NB4 (cell line): ENCODE measurements at regions not wholly inside any gene's neighbourhood (a gene's known extent, or its start where the extent isn't known, plus 50 kb on each side); places are given as distances from the start of the nearest gene placed in this dataset.

ENCODE experiments used
- CTCF ChIP-seq: IDR thresholded peaks from one replicate; pipeline ENCODE4 v1.5.1; 2012; ENCODE audit warnings: low read depth, low read length
- MAX ChIP-seq: IDR thresholded peaks from 2 replicates; pipeline ENCODE4 v1.6.1; 2011; ENCODE audit warnings: low read depth, low read length
- POLR2A ChIP-seq: IDR thresholded peaks from 2 replicates; pipeline ENCODE4 v1.6.1; 2011; ENCODE audit warnings: mild to moderate bottlenecking; ENCODE audit not compliant: insufficient read length; ENCODE audit errors: extremely low read depth

- TF ChIP-seq POLR2A (no peak), CTCF (no peak), MAX (no peak)
Observed at GRCh38 chr2:63668000-63668399, 79.2 kb downstream of the MDH1 start.
